ENCODE measurements at regions not wholly inside any gene's neighbourhood (a gene's known extent, or its start where the extent isn't known, plus 50 kb on each side); places are given as distances from the start of the nearest gene placed in this dataset.

DNA sequence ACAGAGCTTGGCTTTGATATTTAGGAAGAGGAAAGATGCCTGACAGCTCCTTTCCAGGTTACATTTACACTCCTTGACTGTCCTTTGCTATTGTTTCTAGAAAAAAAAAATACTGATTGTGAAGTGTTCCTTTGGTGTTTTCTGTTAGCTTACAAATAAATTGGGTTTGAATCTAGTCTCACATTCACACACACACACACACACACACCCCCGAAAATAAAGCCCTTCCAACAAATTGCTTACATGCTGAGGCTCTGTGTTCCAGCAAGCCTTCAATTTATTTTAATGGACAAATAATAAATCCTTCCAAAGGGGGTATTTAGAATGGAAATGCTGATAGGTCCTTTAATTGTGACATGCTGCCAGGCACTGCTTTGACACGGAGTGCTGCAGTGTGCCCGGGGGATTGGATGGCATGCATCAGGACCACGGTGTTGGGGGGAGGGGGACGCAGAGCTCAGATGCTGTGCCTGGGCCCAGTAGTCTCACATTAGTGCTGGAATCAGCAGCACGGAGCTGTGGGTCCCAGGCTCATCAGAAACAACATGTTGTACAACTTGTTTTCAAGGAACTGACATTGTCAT lies 199.9 kb downstream of the CD83 start:
- TF ChIP-seq POLR2A (IDR thresholded peaks at IDR 0.05; ENCODE audit: low read length) (no peak), GATA1 (IDR thresholded peaks at IDR 0.05; ENCODE audit: low read depth, low read length) (no peak)

Measured in erythroblast (primary cell).